MM.1S (cell line): ENCODE measurements at regions not wholly inside any gene's neighbourhood (a gene's known extent, or its start where the extent isn't known, plus 50 kb on each side); places are given as distances from the start of the nearest gene placed in this dataset.

ENCODE experiments used
- EZH2 ChIP-seq: fragments of 300-600 bp; sonication (generic); optimal IDR thresholded peaks from 2 replicates; pipeline ENCODE3; 2017; ENCODE audit warnings: low read depth, mild to moderate bottlenecking, antibody characterized with exemption, low read length, mixed read lengths
- EZH2phosphoT487 ChIP-seq: fragments of 300-600 bp; sonication (generic); IDR thresholded peaks from 2 replicates; pipeline ENCODE4 v1.6.1; 2018; ENCODE audit warnings: antibody characterized with exemption, low read length
- TF ChIP-seq, protein P1 (sequence below): fragments of 300-600 bp; sonication (generic); IDR thresholded peaks from 2 replicates; pipeline ENCODE4 v1.5.1; 2016; ENCODE audit warnings: antibody characterized with exemption, low read length, mixed read lengths

DNA sequence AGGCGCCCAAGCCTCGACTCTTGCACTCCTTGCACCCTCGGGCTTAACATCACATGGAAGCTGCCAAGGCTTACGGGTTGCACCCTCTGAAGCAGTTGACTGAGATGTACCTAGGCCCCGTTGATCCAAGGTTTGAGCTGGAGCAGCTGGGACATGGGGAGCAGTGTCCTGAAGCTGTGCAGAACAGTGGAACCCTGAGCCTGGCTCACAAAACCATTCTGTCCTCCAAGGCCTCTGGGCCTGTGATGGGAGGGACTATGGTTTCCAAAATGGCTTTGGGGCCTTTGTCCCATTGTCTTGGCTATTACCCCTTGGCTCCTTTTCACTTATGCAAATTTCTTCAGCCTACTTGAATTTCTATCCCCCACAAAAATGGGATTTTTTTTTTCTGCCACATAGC lies 454.0 kb downstream of the PIK3C3 start:
- TF ChIP-seq, protein P1, sequence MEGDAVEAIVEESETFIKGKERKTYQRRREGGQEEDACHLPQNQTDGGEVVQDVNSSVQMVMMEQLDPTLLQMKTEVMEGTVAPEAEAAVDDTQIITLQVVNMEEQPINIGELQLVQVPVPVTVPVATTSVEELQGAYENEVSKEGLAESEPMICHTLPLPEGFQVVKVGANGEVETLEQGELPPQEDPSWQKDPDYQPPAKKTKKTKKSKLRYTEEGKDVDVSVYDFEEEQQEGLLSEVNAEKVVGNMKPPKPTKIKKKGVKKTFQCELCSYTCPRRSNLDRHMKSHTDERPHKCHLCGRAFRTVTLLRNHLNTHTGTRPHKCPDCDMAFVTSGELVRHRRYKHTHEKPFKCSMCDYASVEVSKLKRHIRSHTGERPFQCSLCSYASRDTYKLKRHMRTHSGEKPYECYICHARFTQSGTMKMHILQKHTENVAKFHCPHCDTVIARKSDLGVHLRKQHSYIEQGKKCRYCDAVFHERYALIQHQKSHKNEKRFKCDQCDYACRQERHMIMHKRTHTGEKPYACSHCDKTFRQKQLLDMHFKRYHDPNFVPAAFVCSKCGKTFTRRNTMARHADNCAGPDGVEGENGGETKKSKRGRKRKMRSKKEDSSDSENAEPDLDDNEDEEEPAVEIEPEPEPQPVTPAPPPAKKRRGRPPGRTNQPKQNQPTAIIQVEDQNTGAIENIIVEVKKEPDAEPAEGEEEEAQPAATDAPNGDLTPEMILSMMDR, result no peak
- TF ChIP-seq EZH2 (no peak), EZH2phosphoT487 (no peak)
